ENCODE measurements at regions not wholly inside any gene's neighbourhood (a gene's known extent, or its start where the extent isn't known, plus 50 kb on each side); places are given as distances from the start of the nearest gene placed in this dataset.

DNA sequence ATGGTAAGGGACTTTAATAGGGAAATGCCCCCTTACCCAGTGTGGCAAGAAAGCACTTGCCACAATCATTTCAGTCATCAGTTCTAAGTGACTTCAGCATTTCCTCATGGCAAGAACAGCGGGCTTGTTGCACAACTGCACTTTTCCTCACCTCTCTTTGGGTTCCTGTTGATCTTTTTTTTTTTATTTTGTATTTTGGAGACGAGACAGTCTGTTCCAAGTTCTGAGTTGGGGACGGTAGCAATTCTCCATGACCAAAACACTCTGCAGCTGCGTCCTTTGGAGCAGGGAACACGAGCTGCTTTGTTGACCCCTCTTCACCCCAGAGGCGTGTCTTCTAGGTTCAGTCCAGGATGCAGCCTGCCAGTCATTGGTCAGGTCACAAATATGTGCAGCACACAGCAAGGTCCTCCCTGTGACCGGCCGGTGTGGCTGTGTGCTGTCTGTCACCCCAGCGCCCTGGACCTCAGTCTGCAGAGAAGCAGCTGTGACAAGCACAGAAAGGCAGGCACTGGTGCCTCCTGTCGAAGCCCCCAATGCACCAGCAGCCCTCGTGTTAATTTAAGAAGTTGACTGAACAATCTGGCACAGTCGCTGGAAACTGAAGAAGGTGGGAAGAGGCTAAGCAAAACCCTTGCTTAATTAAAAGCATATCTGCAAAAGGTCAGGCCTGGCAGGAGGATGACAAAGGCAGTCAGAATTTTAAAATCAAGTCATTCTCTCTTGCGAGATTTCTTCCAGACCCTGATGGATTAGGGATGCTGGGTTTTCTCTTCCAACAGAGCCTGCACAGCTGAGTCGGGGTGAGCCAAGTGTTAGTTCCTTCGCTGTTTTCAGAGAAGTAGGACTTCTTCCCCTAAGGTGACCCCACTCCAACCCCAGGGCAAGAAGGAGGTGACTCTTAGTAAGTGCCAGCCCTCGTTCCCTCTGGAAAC lies 96.7 kb upstream of the COPS8 start:
- Histone ChIP-seq H3K27ac (no peak overlapping the region), H3K4me3 (no peak overlapping the region), H3K9me3 (ENCODE audit: low read depth, low read length) (no peaks in the 10 kb centered on the region), H3K36me3 (ENCODE audit: insufficient read depth, low read length) (no peaks in the 10 kb centered on the region), H3K9ac (ENCODE audit: insufficient read length) (no peak overlapping the region)
- no peak for TF ChIP-seq EZH2 (IDR thresholded peaks at IDR 0.05)
- TF ChIP-seq FOXP2 (optimal IDR thresholded peaks at IDR 0.05; ENCODE audit: control extremely low read depth, extremely low read length, insufficient read depth) = no peak
- TF ChIP-seq POLR2AphosphoS5 (IDR thresholded peaks at IDR 0.05; ENCODE audit: borderline replicate concordance, low read depth, low read length) = no peak
- no peak for DNase-seq (ENCODE audit: low read depth, low spot score)

GRCh38 chr2:236990552-236990951 lies 95.1 kb upstream of the COPS8 start:
- TF ChIP-seq POLR2AphosphoS5 (IDR thresholded peaks at IDR 0.05; ENCODE audit: borderline replicate concordance, low read depth, low read length) = no peak
- TF ChIP-seq FOXP2 (optimal IDR thresholded peaks at IDR 0.05; ENCODE audit: control extremely low read depth, extremely low read length, insufficient read depth) = no peak
- TF ChIP-seq EZH2 (IDR thresholded peaks at IDR 0.05) = no peak
- H3K27ac ChIP-seq = no peak overlapping the region
- no peaks in the 10 kb centered on the region for H3K9me3 ChIP-seq (ENCODE audit: low read depth, low read length)
- DNase-seq (ENCODE audit: low read depth, low spot score) = no peak
- no peak overlapping the region for H3K9ac ChIP-seq (ENCODE audit: insufficient read length)
- no peak overlapping the region for H3K4me3 ChIP-seq
- no peaks in the 10 kb centered on the region for H3K36me3 ChIP-seq (ENCODE audit: insufficient read depth, low read length)

GRCh38 chr2:236991874-236992273 lies 93.8 kb upstream of the COPS8 start:
- TF ChIP-seq POLR2AphosphoS5 (IDR thresholded peaks at IDR 0.05; ENCODE audit: borderline replicate concordance, low read depth, low read length) (no peak), FOXP2 (optimal IDR thresholded peaks at IDR 0.05; ENCODE audit: control extremely low read depth, extremely low read length, insufficient read depth) (no peak), EZH2 (IDR thresholded peaks at IDR 0.05) (no peak)
- Histone ChIP-seq H3K4me3 (no peak overlapping the region), H3K27ac (no peak overlapping the region), H3K9me3 (ENCODE audit: low read depth, low read length) (no peaks in the 10 kb centered on the region), H3K9ac (ENCODE audit: insufficient read length) (no peak overlapping the region), H3K36me3 (ENCODE audit: insufficient read depth, low read length) (no peaks in the 10 kb centered on the region)
- DNase-seq (ENCODE audit: low read depth, low spot score) = no peak

DNA sequence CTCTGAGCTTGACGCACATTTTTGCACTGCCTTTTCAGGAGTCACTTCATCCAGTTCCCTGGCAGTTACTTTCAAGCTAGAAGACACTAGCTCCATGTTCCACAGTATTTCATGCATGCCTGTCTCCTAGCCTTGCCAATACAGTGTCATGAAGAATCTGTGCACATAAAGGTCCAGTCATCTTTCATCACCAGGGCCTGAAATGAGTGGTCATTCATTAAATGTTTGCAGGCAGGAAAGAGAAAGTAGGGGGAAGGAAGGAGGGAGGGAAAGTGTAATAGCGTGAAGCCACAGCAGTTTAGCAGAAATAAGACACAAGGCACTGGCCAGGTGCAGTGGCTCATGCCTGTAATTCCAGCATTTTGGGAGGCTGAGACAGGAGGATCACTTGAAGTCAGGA lies 92.4 kb upstream of the COPS8 start:
- DNase-seq (ENCODE audit: low read depth, low spot score) = no peak
- Histone ChIP-seq H3K36me3 (ENCODE audit: insufficient read depth, low read length) (no peaks in the 10 kb centered on the region), H3K9me3 (ENCODE audit: low read depth, low read length) (no peaks in the 10 kb centered on the region), H3K9ac (ENCODE audit: insufficient read length) (no peak overlapping the region), H3K27ac (no peak overlapping the region), H3K4me3 (no peak overlapping the region)
- TF ChIP-seq EZH2 (IDR thresholded peaks at IDR 0.05) (no peak), POLR2AphosphoS5 (IDR thresholded peaks at IDR 0.05; ENCODE audit: borderline replicate concordance, low read depth, low read length) (no peak), FOXP2 (optimal IDR thresholded peaks at IDR 0.05; ENCODE audit: control extremely low read depth, extremely low read length, insufficient read depth) (no peak)

- no peaks in the 10 kb centered on the region for H3K36me3 ChIP-seq (ENCODE audit: insufficient read depth, low read length)
- TF ChIP-seq POLR2AphosphoS5 (IDR thresholded peaks at IDR 0.05; ENCODE audit: borderline replicate concordance, low read depth, low read length) (no peak), EZH2 (IDR thresholded peaks at IDR 0.05) (no peak), FOXP2 (optimal IDR thresholded peaks at IDR 0.05; ENCODE audit: control extremely low read depth, extremely low read length, insufficient read depth) (no peak)
- H3K4me3 ChIP-seq = no peak overlapping the region
- DNase-seq (ENCODE audit: low read depth, low spot score) = no peak
- H3K9ac ChIP-seq (ENCODE audit: insufficient read length) = no peak overlapping the region
- H3K27ac ChIP-seq = no peak overlapping the region
- no peaks in the 10 kb centered on the region for H3K9me3 ChIP-seq (ENCODE audit: low read depth, low read length)
These were observed 91.3 kb upstream of the COPS8 start for GRCh38 chr2:236994361-236994760.

- DNase-seq (ENCODE audit: low read depth, low spot score) = no peak
- Histone ChIP-seq H3K27ac (no peak overlapping the region), H3K9ac (ENCODE audit: insufficient read length) (no peak overlapping the region), H3K36me3 (ENCODE audit: insufficient read depth, low read length) (no peaks in the 10 kb centered on the region), H3K9me3 (ENCODE audit: low read depth, low read length) (no peaks in the 10 kb centered on the region), H3K4me3 (no peak overlapping the region)
- TF ChIP-seq EZH2 (IDR thresholded peaks at IDR 0.05) (no peak), POLR2AphosphoS5 (IDR thresholded peaks at IDR 0.05; ENCODE audit: borderline replicate concordance, low read depth, low read length) (no peak), FOXP2 (optimal IDR thresholded peaks at IDR 0.05; ENCODE audit: control extremely low read depth, extremely low read length, insufficient read depth) (no peak)
These were observed 88.5 kb upstream of the COPS8 start for GRCh38 chr2:236997069-236997715.

- H3K27ac ChIP-seq = no peak overlapping the region
- DNase-seq (ENCODE audit: low read depth, low spot score) = no peak
- no peak for TF ChIP-seq FOXP2 (optimal IDR thresholded peaks at IDR 0.05; ENCODE audit: control extremely low read depth, extremely low read length, insufficient read depth)
- TF ChIP-seq POLR2AphosphoS5 (IDR thresholded peaks at IDR 0.05; ENCODE audit: borderline replicate concordance, low read depth, low read length) = no peak
- TF ChIP-seq EZH2 (IDR thresholded peaks at IDR 0.05) = no peak
- H3K9me3 ChIP-seq (ENCODE audit: low read depth, low read length) = no peaks in the 10 kb centered on the region
- H3K4me3 ChIP-seq = no peak overlapping the region
- H3K9ac ChIP-seq (ENCODE audit: insufficient read length) = no peak overlapping the region
- no peaks in the 10 kb centered on the region for H3K36me3 ChIP-seq (ENCODE audit: insufficient read depth, low read length)
These were observed 87.5 kb upstream of the COPS8 start for GRCh38 chr2:236998236-236998635.

DNA sequence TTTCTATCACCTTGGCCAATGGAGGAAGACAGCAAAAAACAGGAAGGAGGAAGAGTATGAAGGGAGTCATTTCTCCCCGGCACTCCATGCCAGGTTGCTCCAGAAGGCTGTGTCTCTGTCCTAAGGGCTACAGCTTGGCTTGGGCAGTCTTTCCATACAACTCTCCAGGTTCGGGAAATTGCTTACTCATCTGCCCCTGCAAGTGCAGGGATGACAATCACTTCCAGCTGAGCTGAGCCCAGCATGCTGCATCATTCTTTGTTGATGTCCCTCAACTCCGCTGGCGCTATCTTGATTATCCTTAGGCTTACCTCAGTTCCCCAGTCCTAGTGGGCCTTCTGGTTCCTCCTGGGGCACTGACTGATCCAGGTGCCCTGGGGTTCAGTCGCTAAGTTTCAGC lies 86.9 kb upstream of the COPS8 start:
- no peak for DNase-seq (ENCODE audit: low read depth, low spot score)
- Histone ChIP-seq H3K36me3 (ENCODE audit: insufficient read depth, low read length) (no peaks in the 10 kb centered on the region), H3K27ac (no peak overlapping the region), H3K4me3 (no peak overlapping the region), H3K9ac (ENCODE audit: insufficient read length) (no peak overlapping the region), H3K9me3 (ENCODE audit: low read depth, low read length) (no peaks in the 10 kb centered on the region)
- TF ChIP-seq POLR2AphosphoS5 (IDR thresholded peaks at IDR 0.05; ENCODE audit: borderline replicate concordance, low read depth, low read length) = no peak
- TF ChIP-seq EZH2 (IDR thresholded peaks at IDR 0.05) = no peak
- no peak for TF ChIP-seq FOXP2 (optimal IDR thresholded peaks at IDR 0.05; ENCODE audit: control extremely low read depth, extremely low read length, insufficient read depth)
